ENCODE measurements at regions not wholly inside any gene's neighbourhood (a gene's known extent, or its start where the extent isn't known, plus 50 kb on each side); places are given as distances from the start of the nearest gene placed in this dataset.

- no peak for DNase-seq (ENCODE audit: low read depth in 1 of 2, low spot score in 1 of 2)
- Histone ChIP-seq H3K27ac (replicated peaks) (no peak overlapping the region), H3K27me3 (ENCODE audit: insufficient read depth, poor library complexity, severe bottlenecking) (no peaks in the 10 kb centered on the region), H3K4me3 (replicated peaks; ENCODE audit: insufficient read depth, low read length) (no peak overlapping the region)
- no peak for TF ChIP-seq SPI1 (IDR thresholded peaks at IDR 0.05; ENCODE audit: borderline replicate concordance, low read depth)
- no peak for TF ChIP-seq CTCF (IDR thresholded peaks at IDR 0.05; ENCODE audit: insufficient read depth, low read length)
- TF ChIP-seq POLR2AphosphoS5 (IDR thresholded peaks at IDR 0.05; ENCODE audit: low read depth): no peak
- TF ChIP-seq GABPA (IDR thresholded peaks at IDR 0.05; ENCODE audit: low read depth): no peak
- no peak for TF ChIP-seq REST (IDR thresholded peaks at IDR 0.05; ENCODE audit: insufficient replicate concordance, low read depth)
Measured at GRCh38 chrX:42540146-42540545, 237.8 kb downstream of the PPP1R2C start.

GRCh38 chrX:42538405-42538804 is 239.6 kb downstream of the PPP1R2C start:
- no peak for DNase-seq (ENCODE audit: low read depth in 1 of 2, low spot score in 1 of 2)
- H3K27ac ChIP-seq (replicated peaks): no peak overlapping the region
- TF ChIP-seq SPI1 (IDR thresholded peaks at IDR 0.05; ENCODE audit: borderline replicate concordance, low read depth) (no peak), REST (IDR thresholded peaks at IDR 0.05; ENCODE audit: insufficient replicate concordance, low read depth) (no peak), CTCF (IDR thresholded peaks at IDR 0.05; ENCODE audit: insufficient read depth, low read length) (no peak), POLR2AphosphoS5 (IDR thresholded peaks at IDR 0.05; ENCODE audit: low read depth) (no peak), GABPA (IDR thresholded peaks at IDR 0.05; ENCODE audit: low read depth) (no peak)
- no peak overlapping the region for H3K4me3 ChIP-seq (replicated peaks; ENCODE audit: insufficient read depth, low read length)
- no peaks in the 10 kb centered on the region for H3K27me3 ChIP-seq (ENCODE audit: insufficient read depth, poor library complexity, severe bottlenecking)

GRCh38 chrX:42536286-42536685 is 241.7 kb downstream of the PPP1R2C start:
- Histone ChIP-seq H3K27ac (replicated peaks) (no peak overlapping the region), H3K27me3 (ENCODE audit: insufficient read depth, poor library complexity, severe bottlenecking) (no peaks in the 10 kb centered on the region), H3K4me3 (replicated peaks; ENCODE audit: insufficient read depth, low read length) (no peak overlapping the region)
- TF ChIP-seq GABPA (IDR thresholded peaks at IDR 0.05; ENCODE audit: low read depth): no peak
- TF ChIP-seq POLR2AphosphoS5 (IDR thresholded peaks at IDR 0.05; ENCODE audit: low read depth): no peak
- TF ChIP-seq SPI1 (IDR thresholded peaks at IDR 0.05; ENCODE audit: borderline replicate concordance, low read depth): no peak
- no peak for TF ChIP-seq REST (IDR thresholded peaks at IDR 0.05; ENCODE audit: insufficient replicate concordance, low read depth)
- TF ChIP-seq CTCF (IDR thresholded peaks at IDR 0.05; ENCODE audit: insufficient read depth, low read length): no peak
- DNase-seq (ENCODE audit: low read depth in 1 of 2, low spot score in 1 of 2): no peak
